GM23338 (cell line): ENCODE measurements at regions not wholly inside any gene's neighbourhood (a gene's known extent, or its start where the extent isn't known, plus 50 kb on each side); places are given as distances from the start of the nearest gene placed in this dataset.
"Not testable (repeated sequence)": the region's sequence is repeated elsewhere in the genome, so short reads cannot be mapped to it uniquely, and the experiment has no call there.

Source experiments
- CTCF ChIP-seq, 2 experiments: fragments of 200-600 bp in 1 of 2; sonication (generic) in 1 of 2; conservative IDR thresholded peaks; 2 replicates each; pipeline versions ENCODE4 v1.5.1 to v1.6.1; 2016 to 2017; ENCODE audit warnings: antibody characterized with exemption in 2 of 2, low read depth in 2 of 2, mild to moderate bottlenecking in 2 of 2, moderate library complexity in 1 of 2
- ZNF462 ChIP-seq: fragments of 250-450 bp; sonication (Bioruptor Pico); IDR thresholded peaks from 2 replicates; pipeline ENCODE4 v1.5.0; 2020; ENCODE audit warnings: mild to moderate bottlenecking, moderate library complexity

- TF ChIP-seq CTCF (conservative IDR thresholded peaks at IDR 0.05; ENCODE audit: low read depth in 2 of 2); ZNF462 (CRISPR knock-in tag): not testable (repeated sequence)
These were observed 895.1 kb upstream of the FAM98A start for GRCh38 chr2:34494192-34494591.
